ENCODE measurements at regions not wholly inside any gene's neighbourhood (a gene's known extent, or its start where the extent isn't known, plus 50 kb on each side); places are given as distances from the start of the nearest gene placed in this dataset.

DNA sequence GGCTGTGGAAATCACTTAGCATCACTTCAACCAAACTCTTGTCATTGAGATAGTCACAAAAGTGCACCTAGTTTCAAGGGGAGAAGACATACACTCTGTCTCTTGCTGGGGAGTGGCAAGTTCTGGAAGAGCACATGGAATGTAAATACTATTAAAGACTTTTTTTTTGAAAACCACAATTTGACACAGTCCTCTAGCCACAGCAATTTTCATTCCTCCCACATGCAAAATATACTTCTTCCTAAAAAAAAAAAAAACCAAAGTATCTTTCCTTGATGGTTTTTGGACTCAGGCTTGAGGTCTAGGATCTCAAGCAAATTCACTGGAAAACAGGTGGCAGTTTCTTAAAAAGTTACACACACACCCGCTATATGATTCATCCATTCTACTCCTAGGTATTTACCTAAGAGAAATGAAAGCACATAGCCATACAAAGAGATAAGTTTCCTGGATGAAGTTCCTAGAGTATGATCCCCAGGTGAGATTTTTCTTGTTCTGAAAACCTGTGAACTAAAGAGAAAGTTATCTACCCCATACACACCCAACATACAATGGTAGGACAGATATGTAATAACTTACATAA, 295.8 kb downstream of the SP3 start:
- peak; percentile 44 for DNase-seq (ENCODE audit: low spot score)

DNA sequence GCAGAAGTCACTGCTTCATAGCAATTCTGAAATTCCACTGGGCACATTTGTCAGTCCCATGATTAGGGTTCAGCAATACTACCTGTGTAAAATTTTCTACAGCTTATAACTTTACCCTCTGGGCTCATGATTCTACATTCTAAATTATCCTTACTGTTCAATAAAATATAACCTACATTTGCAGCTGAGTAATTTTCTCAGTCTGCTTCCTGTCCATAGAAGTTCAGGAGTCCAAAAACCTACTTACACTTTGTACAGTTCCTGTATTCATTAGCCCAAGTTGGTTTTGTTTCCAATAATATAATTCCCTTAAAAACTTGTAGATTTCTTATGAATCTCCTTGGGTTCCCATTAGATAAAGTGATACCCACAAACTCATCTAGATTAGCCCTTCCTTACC, 295.3 kb downstream of the SP3 start:
- DNase-seq (ENCODE audit: low spot score): no peak

DNA sequence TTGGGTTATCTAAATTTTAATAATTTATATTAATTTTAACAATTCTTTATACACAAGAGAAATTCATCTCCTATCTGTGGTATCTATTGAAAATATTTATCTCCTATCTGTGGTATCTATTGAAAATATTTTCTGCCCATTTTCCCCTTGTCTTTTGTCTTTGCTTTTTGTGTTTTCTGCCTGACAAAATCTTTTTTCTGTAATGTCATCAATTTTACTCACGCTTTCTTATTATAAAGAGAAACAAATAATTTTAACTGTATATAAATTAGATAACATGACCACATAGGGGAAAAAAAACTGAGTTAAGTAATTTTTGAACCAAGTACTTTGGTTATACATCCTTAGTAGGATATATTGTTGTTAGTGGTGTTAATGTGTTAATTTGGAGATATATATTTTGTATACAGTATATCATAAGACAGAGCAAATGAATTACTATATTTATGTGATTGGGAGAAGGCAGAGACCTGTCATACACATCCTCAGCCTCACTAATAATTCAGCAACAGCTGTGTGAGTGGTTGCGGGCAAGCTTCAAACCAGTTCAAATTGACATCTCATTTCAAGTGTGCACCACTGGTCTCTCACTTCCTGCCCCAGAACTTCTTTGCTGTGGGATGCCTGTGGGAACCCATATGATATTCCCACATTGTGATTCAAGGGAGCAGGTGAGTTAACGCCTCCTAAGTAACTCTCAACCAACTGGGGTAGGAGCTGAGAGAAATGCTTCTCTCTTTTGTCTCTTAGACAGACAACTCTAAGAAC, 292.4 kb downstream of the SP3 start:
- DNase-seq (ENCODE audit: low spot score): no peak

- DNase-seq (ENCODE audit: low spot score): no peak
These were observed 291.5 kb downstream of the SP3 start for GRCh38 chr2:173673640-173674039.

DNA sequence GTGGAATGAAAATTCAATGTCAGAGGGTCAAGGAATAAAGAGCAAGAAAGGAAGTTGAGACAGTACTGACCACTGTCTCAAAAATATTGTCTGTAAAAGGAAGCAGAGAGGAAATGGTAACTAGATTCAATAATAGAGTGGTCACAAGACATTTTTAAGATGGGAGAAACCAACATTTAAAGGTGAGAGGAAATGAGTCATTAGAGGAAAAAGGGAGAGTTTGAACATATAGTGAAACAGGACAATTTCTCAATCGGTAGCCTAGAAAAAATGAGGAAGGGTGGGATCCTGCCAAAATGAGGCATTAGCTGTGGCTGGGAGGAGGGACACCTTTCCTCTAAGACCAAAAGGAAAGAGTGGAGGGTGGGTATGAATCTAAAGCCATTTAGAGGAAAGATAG, 288.5 kb downstream of the SP3 start:
- no peak for DNase-seq (ENCODE audit: low spot score)

- no peak for DNase-seq (ENCODE audit: low spot score)
These were observed 287.0 kb downstream of the SP3 start for GRCh38 chr2:173678186-173678585.

DNA sequence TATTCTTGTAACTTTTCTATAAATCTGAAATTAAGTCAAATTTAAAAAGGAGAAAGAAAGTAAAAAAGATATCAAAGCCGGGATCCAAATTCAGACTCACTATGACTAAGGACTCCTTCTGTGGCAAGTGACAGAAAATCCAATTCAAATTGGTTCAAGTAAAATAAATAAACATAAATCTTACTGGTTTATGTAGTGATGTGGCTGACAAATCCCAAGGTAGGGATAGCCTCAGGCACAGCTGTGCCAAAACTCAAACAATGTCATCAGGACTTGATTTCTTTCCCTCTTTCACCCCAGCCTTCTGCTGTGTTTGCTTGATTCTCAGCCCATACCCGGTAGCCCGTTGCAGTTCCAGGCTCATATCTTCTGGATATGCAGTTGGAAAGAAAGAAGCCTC, 284.6 kb downstream of the SP3 start:
- no peak for DNase-seq (ENCODE audit: low spot score)

- DNase-seq (ENCODE audit: low spot score): no peak
These were observed 283.1 kb downstream of the SP3 start for GRCh38 chr2:173681881-173682650.

- DNase-seq (ENCODE audit: low spot score): no peak
These were observed 280.2 kb downstream of the SP3 start for GRCh38 chr2:173684896-173685459.

DNA sequence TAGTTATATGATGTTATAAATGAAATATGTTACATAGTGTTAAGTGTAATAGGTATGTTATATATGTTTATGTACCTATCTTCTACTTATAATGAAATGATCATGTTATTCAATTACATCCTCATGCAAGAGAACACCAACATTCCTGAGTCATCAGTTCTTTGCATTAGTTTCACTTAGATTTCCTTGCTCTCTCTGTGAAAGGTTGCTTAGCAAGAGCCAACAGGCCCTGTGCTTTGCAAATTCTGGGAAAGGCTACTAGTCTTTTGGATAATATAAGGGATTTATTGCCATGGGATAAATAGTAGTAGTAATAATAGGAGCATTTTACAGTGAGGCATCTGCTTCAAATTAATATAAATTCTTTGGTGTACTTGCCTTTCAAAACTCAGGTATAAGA, 274.8 kb downstream of the SP3 start:
- no peak for DNase-seq (ENCODE audit: low spot score)

GRCh38 chr2:173692068-173692467, 273.1 kb downstream of the SP3 start:
- no peak for DNase-seq (ENCODE audit: low spot score)

GRCh38 chr2:173693044-173693589, 272.1 kb downstream of the SP3 start:
- DNase-seq (ENCODE audit: low spot score): no peak

GRCh38 chr2:173696274-173696673, 268.9 kb downstream of the SP3 start:
- no peak for DNase-seq (ENCODE audit: low spot score)

DNA sequence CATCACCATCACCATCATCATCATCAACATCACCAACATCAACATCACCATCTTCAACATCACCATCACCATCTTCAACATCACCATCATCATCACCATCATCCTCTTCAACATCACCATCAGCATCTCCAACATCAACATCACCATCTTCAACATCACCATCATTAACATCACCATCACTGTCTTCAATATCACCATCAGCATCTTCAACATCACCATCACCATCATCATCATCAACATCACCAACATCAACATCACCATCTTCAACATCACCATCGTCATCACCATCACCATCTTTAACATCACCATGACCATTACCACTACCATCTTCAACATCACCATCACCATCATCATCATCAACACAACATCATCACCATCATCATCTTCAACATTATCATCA, 267.2 kb downstream of the SP3 start:
- DNase-seq (ENCODE audit: low spot score): no peak

GRCh38 chr2:173705656-173706055, 259.5 kb downstream of the SP3 start:
- no peak for DNase-seq (ENCODE audit: low spot score)

GRCh38 chr2:173706936-173707335, 258.2 kb downstream of the SP3 start:
- no peak for DNase-seq (ENCODE audit: low spot score)

DNA sequence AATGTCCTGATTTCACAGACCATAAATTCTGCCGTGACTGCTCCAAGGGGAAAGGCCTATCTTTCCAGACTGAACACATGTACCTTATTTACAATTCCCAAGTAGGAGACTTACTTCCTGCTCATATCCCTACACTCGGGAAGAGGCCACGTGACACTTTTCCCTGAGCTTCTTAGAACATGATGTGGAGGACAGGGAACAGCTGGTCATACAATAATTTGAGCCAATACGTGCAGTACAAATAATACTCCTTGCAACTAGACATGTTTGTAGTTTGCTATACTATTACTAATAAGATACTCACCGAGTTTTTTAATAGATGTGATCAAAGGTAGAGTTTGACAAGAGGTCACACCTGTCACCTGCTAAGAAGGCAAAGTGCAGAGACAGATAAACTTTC, 256.4 kb downstream of the SP3 start:
- DNase-seq (ENCODE audit: low spot score): no peak

- DNase-seq (ENCODE audit: low spot score): no peak
These were observed 253.4 kb downstream of the SP3 start for GRCh38 chr2:173711816-173712215.

DNA sequence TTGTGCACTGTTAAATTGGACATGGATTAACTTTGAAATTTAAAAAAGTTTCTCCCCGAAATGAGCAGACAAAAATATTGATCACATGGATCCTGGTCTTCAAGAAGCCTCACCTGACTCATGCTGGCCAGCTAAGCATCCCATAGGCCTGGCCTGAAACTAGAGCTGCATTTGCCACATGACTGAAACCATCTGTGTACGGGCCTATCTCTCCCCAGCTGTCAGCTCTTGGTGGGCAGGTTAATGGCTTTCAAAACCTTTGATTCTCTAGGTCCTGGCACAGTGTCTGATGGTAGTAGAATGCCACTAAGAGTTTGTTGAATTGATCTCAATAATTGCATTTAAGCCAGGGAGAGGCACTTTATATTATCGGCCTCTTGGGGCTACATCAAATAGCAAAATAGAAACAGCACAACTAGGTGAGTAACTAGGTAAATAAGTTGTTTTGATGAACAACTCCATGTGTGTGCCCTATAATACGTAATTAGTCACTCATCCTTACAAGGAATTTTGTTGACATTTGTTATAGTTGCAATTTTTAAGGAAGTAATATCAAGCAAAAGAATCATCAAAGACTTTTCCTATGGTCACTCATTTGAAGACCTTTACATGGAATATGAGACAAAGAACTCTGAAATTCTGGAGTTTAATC, 251.1 kb downstream of the SP3 start:
- no peak for DNase-seq (ENCODE audit: low spot score)

GRCh38 chr2:173715441-173715840, 249.7 kb downstream of the SP3 start:
- peak; percentile 45 for DNase-seq (ENCODE audit: low spot score)

- DNase-seq (ENCODE audit: low spot score): peak; percentile 83
These were observed 248.6 kb downstream of the SP3 start for GRCh38 chr2:173716458-173717052.

GRCh38 chr2:173719471-173719870, 245.7 kb downstream of the SP3 start:
- DNase-seq (ENCODE audit: low spot score): no peak

Measured in kidney tubule cell (primary cell).